K562 (cell line): ENCODE measurements at regions not wholly inside any gene's neighbourhood (a gene's known extent, or its start where the extent isn't known, plus 50 kb on each side); places are given as distances from the start of the nearest gene placed in this dataset.

Experiments used
- HLTF ChIP-seq: fragments of 450-650 bp; IDR thresholded peaks from 2 replicates; pipeline ENCODE4 v1.6.1; 2016
- HNRNPH1 ChIP-seq: fragments of 200-400 bp; formaldehyde crosslinking; optimal IDR thresholded peaks from 2 replicates; pipeline ENCODE3; 2017; ENCODE audit warnings: low read depth, mild to moderate bottlenecking, low read length, moderate library complexity
- NFE2 ChIP-seq: IDR thresholded peaks from 2 replicates; pipeline ENCODE4 v1.6.1; 2014; ENCODE audit warnings: antibody characterized with exemption, low read depth
- POLR2H ChIP-seq: IDR thresholded peaks from 2 replicates; pipeline ENCODE4 v1.6.1; 2016; ENCODE audit warnings: missing genetic modification characterization, low read depth, mild to moderate bottlenecking, control low read depth, missing compliant biosample characterization, moderate library complexity
- ZNF41 ChIP-seq: fragments of 250-450 bp; sonication (Bioruptor Pico); conservative IDR thresholded peaks from 2 replicates; pipeline ENCODE4 v1.4.0; 2020; ENCODE audit warnings: mild to moderate bottlenecking
- ZNF551 ChIP-seq: fragments of 250-450 bp; sonication (Bioruptor Pico); IDR thresholded peaks from 2 replicates; pipeline ENCODE4 v1.5.0; 2021; ENCODE audit warnings: mild to moderate bottlenecking, moderate library complexity
- TF ChIP-seq, protein P1 (sequence below): fragments of 250-450 bp; sonication (Bioruptor Pico); IDR thresholded peaks from 2 replicates; pipeline ENCODE4 v1.5.0; 2021; ENCODE audit warnings: mild to moderate bottlenecking, moderate library complexity
- TF ChIP-seq, protein P2 (sequence below): sonication (generic); formaldehyde crosslinking; IDR thresholded peaks from 2 replicates; pipeline ENCODE4 v1.4.0; 2020; ENCODE audit warnings: mild to moderate bottlenecking, missing genetic modification reagents
- TF ChIP-seq, protein P3 (sequence below): fragments of 250-450 bp; sonication (Bioruptor Pico); IDR thresholded peaks from 2 replicates; pipeline ENCODE4 v1.5.0; 2020; ENCODE audit warnings: mild to moderate bottlenecking, borderline replicate concordance
- TF ChIP-seq, protein P4 (sequence below): sonication (generic); formaldehyde crosslinking; IDR thresholded peaks from 2 replicates; pipeline ENCODE4 v1.8.0; 2023; ENCODE audit warnings: mild to moderate bottlenecking, missing genetic modification reagents
- TF ChIP-seq, protein P5 (sequence below): fragments of 250-450 bp; sonication (Bioruptor Pico); IDR thresholded peaks from 2 replicates; pipeline ENCODE4 v1.4.0; 2020; ENCODE audit warnings: mild to moderate bottlenecking

DNA sequence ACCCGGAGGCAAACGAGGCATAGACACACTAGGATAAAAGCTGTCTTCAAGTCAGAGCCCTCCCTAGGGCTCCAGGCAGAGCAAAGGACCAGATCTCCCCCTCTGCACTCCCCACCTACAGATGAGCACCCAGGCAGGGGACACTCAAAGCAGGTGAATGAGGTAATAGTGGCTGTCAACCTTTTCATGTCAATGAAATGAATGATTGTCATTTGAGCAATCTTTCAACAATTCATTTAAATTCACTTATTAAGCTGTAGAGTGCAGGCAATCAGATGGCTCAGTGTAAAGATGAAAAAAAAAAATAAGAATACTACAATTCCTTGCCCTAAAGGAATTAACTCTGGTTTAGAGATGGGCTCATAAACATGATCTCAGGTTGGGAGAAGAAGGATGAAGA is 427.8 kb upstream of the ISX start (continued):
- TF ChIP-seq, protein P1, sequence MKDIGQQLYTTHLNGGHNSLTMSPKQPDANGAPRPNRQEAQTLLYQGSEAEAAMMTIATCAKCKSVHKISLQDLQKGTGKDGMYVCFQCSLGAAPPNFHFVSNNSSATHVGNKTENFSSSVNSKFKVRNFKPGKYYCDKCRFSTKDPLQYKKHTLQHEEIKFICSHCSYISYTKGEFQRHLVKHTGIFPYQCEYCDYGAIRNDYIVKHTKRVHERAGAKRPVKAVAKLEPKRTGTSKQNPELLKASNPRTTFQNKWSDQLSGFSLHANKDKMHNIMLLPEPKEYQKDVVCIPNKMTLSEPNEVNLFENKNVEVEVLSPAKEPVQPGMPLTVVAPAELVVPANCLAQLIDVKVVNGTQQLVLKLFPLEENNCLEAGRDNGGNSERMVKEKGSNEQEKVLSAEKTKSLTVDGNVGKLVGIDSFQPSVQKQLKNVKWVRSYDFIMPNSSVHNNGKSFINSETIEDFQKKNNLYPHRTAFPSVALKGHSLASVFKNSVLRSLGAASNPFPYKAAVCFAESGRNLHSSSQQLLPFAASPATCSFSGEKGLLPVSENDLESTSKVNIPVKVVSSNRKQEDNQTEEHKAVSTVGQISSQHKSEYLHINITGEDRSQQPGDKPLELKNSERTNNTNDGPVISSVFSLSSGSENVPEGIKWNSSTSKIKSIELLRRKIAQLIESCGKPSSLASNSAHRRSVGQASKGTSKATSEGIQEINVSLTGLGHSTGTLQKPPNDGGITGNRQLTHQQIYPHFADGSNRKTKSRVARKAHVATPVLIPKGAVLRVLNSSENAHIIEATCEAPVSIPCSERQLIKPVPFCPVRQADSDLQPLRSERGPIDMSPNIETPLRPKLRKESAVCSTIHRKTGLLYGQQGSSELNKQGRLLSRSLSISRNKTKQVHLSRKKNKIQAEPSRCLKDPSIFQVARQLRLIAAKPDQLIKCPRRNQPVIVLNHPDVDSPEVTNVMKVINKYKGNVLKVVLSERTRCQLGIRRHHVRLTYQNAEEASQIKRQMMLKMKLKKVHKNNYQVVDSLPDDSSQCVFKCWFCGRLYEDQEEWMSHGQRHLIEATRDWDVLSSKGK: no peak
- TF ChIP-seq, protein P2, sequence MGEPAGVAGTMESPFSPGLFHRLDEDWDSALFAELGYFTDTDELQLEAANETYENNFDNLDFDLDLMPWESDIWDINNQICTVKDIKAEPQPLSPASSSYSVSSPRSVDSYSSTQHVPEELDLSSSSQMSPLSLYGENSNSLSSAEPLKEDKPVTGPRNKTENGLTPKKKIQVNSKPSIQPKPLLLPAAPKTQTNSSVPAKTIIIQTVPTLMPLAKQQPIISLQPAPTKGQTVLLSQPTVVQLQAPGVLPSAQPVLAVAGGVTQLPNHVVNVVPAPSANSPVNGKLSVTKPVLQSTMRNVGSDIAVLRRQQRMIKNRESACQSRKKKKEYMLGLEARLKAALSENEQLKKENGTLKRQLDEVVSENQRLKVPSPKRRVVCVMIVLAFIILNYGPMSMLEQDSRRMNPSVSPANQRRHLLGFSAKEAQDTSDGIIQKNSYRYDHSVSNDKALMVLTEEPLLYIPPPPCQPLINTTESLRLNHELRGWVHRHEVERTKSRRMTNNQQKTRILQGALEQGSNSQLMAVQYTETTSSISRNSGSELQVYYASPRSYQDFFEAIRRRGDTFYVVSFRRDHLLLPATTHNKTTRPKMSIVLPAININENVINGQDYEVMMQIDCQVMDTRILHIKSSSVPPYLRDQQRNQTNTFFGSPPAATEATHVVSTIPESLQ (CRISPR knock-in tag): no peak
- TF ChIP-seq, protein P3, sequence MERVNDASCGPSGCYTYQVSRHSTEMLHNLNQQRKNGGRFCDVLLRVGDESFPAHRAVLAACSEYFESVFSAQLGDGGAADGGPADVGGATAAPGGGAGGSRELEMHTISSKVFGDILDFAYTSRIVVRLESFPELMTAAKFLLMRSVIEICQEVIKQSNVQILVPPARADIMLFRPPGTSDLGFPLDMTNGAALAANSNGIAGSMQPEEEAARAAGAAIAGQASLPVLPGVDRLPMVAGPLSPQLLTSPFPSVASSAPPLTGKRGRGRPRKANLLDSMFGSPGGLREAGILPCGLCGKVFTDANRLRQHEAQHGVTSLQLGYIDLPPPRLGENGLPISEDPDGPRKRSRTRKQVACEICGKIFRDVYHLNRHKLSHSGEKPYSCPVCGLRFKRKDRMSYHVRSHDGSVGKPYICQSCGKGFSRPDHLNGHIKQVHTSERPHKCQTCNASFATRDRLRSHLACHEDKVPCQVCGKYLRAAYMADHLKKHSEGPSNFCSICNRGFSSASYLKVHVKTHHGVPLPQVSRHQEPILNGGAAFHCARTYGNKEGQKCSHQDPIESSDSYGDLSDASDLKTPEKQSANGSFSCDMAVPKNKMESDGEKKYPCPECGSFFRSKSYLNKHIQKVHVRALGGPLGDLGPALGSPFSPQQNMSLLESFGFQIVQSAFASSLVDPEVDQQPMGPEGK (CRISPR knock-in tag): no peak
- TF ChIP-seq, protein P4, sequence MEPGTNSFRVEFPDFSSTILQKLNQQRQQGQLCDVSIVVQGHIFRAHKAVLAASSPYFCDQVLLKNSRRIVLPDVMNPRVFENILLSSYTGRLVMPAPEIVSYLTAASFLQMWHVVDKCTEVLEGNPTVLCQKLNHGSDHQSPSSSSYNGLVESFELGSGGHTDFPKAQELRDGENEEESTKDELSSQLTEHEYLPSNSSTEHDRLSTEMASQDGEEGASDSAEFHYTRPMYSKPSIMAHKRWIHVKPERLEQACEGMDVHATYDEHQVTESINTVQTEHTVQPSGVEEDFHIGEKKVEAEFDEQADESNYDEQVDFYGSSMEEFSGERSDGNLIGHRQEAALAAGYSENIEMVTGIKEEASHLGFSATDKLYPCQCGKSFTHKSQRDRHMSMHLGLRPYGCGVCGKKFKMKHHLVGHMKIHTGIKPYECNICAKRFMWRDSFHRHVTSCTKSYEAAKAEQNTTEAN (CRISPR knock-in tag): no peak
- TF ChIP-seq ZNF551 (CRISPR knock-in tag) (no peak), ZNF41 (no peak), HLTF (no peak), POLR2H (tag) (no peak), HNRNPH1 (no peak), NFE2 (no peak)
- TF ChIP-seq, protein P5, sequence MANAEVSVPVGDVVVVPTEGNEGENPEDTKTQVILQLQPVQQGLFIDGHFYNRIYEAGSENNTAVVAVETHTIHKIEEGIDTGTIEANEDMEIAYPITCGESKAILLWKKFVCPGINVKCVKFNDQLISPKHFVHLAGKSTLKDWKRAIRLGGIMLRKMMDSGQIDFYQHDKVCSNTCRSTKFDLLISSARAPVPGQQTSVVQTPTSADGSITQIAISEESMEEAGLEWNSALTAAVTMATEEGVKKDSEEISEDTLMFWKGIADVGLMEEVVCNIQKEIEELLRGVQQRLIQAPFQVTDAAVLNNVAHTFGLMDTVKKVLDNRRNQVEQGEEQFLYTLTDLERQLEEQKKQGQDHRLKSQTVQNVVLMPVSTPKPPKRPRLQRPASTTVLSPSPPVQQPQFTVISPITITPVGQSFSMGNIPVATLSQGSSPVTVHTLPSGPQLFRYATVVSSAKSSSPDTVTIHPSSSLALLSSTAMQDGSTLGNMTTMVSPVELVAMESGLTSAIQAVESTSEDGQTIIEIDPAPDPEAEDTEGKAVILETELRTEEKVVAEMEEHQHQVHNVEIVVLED (CRISPR knock-in tag): no peak
- TF ChIP-seq, all 486 proteins: peak for 0
